SU-DHL-6 (cell line): ENCODE measurements at regions not wholly inside any gene's neighbourhood (a gene's known extent, or its start where the extent isn't known, plus 50 kb on each side); places are given as distances from the start of the nearest gene placed in this dataset.

Experiments
- H2AFZ ChIP-seq: fragments of 200-600 bp; sonication (generic); 2 replicates; pipeline ENCODE4 v1.6.1; 2014; ENCODE audit warnings: low read depth, mild to moderate bottlenecking, moderate library complexity, mixed read lengths, antibody characterized with exemption, low read length; ENCODE audit not compliant: severe bottlenecking
- H3F3A ChIP-seq: fragments of 200-600 bp; shearing (Covaris generic); 2 replicates; pipeline ENCODE4 v1.6.0; 2016; ENCODE audit warnings: antibody characterized with exemption, mild to moderate bottlenecking; ENCODE audit not compliant: insufficient read depth
- H3K27ac ChIP-seq: fragments of 200-600 bp; sonication (generic); 2 replicates; pipeline ENCODE4 v1.5.1; 2016; ENCODE audit warnings: low read depth, mild to moderate bottlenecking, low read length, moderate library complexity, mixed read lengths
- H3K27me3 ChIP-seq: fragments of 200-600 bp; sonication (generic), shearing (Covaris generic); 2 replicates; pipeline ENCODE4 v1.6.0; 2014; ENCODE audit warnings: mild to moderate bottlenecking, low read length
- H3K36me3 ChIP-seq: fragments of 200-600 bp; sonication (generic); 2 replicates; pipeline ENCODE4 v1.6.1; 2014; ENCODE audit warnings: mild to moderate bottlenecking, low read length, mixed read lengths
- H3K4me2 ChIP-seq: fragments of 300-600, 200-600 bp; shearing (Covaris generic), sonication (generic); 2 replicates; pipeline ENCODE4 v1.6.0; 2014; ENCODE audit warnings: low read length, low read depth, mild to moderate bottlenecking; ENCODE audit not compliant: poor library complexity, severe bottlenecking
- H3K4me3 ChIP-seq: fragments of 200-600 bp; sonication (generic); 2 replicates; pipeline ENCODE4 v1.5.1; 2014; ENCODE audit warnings: antibody characterized with exemption, low read length, mild to moderate bottlenecking, mixed read lengths; ENCODE audit not compliant: insufficient read depth, poor library complexity, severe bottlenecking
- H3K79me2 ChIP-seq: fragments of 200-600 bp; sonication (generic); 2 replicates; pipeline ENCODE4 v1.6.1; 2014; ENCODE audit warnings: mild to moderate bottlenecking, low read length, moderate library complexity; ENCODE audit not compliant: insufficient read depth
- H3K9ac ChIP-seq: fragments of 200-600 bp; sonication (generic); 2 replicates; pipeline ENCODE4 v1.7.0; 2014; ENCODE audit warnings: mild to moderate bottlenecking, low read length
- H3K9me2 ChIP-seq: fragments of 200-600 bp; sonication (generic); replicated peaks from 2 replicates; pipeline ENCODE4 v1.6.1; 2014; ENCODE audit warnings: low read length; ENCODE audit not compliant: insufficient read depth
- H3K9me3 ChIP-seq: fragments of 200-600 bp; sonication (generic); 2 replicates; pipeline ENCODE4 v1.6.1; 2014; ENCODE audit warnings: low read length, mixed read lengths; ENCODE audit not compliant: insufficient read depth
- H4K20me1 ChIP-seq: fragments of 200-600 bp; sonication (generic); 2 replicates; pipeline ENCODE4 v1.6.1; 2014; ENCODE audit warnings: low read depth, mild to moderate bottlenecking, antibody characterized with exemption, low read length, moderate library complexity, mixed read lengths
- EZH2phosphoT487 ChIP-seq: fragments of 200-600 bp; sonication (generic), shearing (Covaris generic); conservative IDR thresholded peaks from 2 replicates; pipeline ENCODE4 v1.6.1; 2018; ENCODE audit warnings: mild to moderate bottlenecking, antibody characterized with exemption, low read length, moderate library complexity, mixed read lengths
- TF ChIP-seq, protein P1 (sequence below): fragments of 200-600 bp; sonication (generic); IDR thresholded peaks from one replicate; pipeline ENCODE4 v1.5.1; 2017; ENCODE audit warnings: antibody characterized with exemption, mild to moderate bottlenecking, low read length, moderate library complexity; ENCODE audit not compliant: insufficient read depth, poor library complexity, severe bottlenecking

DNA sequence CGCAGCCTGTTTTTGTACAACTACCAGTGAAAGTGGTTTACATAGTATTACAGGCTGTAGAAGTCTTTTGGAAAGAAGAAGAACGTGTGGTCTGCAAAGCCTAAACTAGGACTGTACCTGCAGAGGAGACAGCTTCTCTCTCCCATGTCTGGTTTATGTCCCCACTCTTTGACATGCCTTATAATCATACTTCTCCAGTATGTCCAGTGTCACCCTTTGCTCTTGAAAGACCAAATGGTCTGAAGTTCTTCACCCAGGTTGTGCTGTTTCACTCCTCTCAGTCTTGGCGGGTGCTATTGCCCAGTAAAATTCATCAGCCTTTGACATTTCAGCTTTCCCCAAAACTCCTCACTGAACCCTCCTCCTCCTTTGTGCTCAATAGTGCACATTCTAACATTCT, 676.0 kb upstream of the TENM4 start:
- H3K9me2 ChIP-seq, result no peaks in the 10 kb centered on the region
- no peak overlapping the region for H3K4me3 ChIP-seq
- no peaks in the 10 kb centered on the region for H3K27me3 ChIP-seq
- H3K36me3 ChIP-seq, result no peaks in the 10 kb centered on the region
- H3K79me2 ChIP-seq, result no peaks in the 10 kb centered on the region
- no peak overlapping the region for H2AFZ ChIP-seq
- H4K20me1 ChIP-seq, result no peaks in the 10 kb centered on the region
- TF ChIP-seq EZH2phosphoT487, result no peak
- TF ChIP-seq, protein P1, sequence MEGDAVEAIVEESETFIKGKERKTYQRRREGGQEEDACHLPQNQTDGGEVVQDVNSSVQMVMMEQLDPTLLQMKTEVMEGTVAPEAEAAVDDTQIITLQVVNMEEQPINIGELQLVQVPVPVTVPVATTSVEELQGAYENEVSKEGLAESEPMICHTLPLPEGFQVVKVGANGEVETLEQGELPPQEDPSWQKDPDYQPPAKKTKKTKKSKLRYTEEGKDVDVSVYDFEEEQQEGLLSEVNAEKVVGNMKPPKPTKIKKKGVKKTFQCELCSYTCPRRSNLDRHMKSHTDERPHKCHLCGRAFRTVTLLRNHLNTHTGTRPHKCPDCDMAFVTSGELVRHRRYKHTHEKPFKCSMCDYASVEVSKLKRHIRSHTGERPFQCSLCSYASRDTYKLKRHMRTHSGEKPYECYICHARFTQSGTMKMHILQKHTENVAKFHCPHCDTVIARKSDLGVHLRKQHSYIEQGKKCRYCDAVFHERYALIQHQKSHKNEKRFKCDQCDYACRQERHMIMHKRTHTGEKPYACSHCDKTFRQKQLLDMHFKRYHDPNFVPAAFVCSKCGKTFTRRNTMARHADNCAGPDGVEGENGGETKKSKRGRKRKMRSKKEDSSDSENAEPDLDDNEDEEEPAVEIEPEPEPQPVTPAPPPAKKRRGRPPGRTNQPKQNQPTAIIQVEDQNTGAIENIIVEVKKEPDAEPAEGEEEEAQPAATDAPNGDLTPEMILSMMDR, result no peak
- H3K27ac ChIP-seq, result no peak overlapping the region
- H3K9me3 ChIP-seq, result no peaks in the 10 kb centered on the region
- H3K9ac ChIP-seq, result no peak overlapping the region
- no peak overlapping the region for H3K4me2 ChIP-seq
- no peaks in the 10 kb centered on the region for H3F3A ChIP-seq

DNA sequence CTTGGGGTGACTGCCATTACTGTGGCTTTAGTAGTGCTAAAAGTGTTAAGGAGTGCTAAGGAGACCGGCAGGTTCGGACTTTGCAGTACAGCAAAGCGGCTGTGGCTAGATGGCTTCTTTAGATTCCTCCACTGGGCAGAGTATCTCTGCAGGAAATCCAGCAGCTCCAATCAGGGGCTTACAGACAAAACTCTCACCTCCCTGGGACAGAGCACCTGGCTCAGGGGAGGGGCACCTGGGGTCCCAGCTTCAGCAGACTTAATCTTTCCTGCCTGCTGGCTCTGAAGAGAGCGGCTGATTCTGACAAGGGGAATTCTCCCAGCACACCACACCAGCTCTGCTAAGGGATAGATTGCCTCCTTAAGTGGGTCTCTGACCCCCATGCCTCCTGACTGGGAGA, 668.8 kb upstream of the TENM4 start:
- no peaks in the 10 kb centered on the region for H3K36me3 ChIP-seq

DNA sequence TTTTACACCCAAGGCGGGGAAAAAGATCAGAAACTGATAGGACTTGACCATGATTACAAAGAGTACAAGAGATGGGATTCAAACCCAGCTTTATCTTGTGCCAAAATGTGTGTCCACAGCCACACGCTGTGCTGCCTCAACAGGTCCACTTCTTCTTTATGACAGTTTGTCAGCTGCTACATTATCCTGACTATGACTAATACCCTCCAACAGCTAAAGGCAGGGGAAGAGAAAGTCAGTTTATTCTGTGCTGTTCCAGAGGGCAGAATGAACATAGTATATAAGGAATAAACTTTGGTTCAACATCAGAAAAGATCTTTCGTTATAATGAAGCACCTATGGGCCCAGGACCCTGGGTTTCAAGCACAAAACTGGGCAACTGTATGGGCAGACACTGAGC, 668.2 kb upstream of the TENM4 start:
- Histone ChIP-seq H2AFZ (no peak overlapping the region), H3K4me2 (no peak overlapping the region), H3K79me2 (no peaks in the 10 kb centered on the region), H3K9me3 (no peaks in the 10 kb centered on the region), H4K20me1 (no peaks in the 10 kb centered on the region), H3K27me3 (no peaks in the 10 kb centered on the region), H3K4me3 (no peak overlapping the region), H3F3A (no peaks in the 10 kb centered on the region), H3K9ac (no peak overlapping the region), H3K9me2 (no peaks in the 10 kb centered on the region), H3K27ac (no peak overlapping the region), H3K36me3 (no peaks in the 10 kb centered on the region)
- TF ChIP-seq, protein P1, result no peak
- no peak for TF ChIP-seq EZH2phosphoT487

More for the DNA sequence above, 668.8 kb upstream of the TENM4 start:
- TF ChIP-seq, protein P1, result no peak
- TF ChIP-seq EZH2phosphoT487, result no peak
- H3K4me2 ChIP-seq, result no peak overlapping the region
- no peak overlapping the region for H3K4me3 ChIP-seq
- H3K9me3 ChIP-seq, result no peaks in the 10 kb centered on the region
- no peak overlapping the region for H3K27ac ChIP-seq
- H3K79me2 ChIP-seq, result no peaks in the 10 kb centered on the region
- H4K20me1 ChIP-seq, result no peaks in the 10 kb centered on the region
- H3K9ac ChIP-seq, result no peak overlapping the region
- H3F3A ChIP-seq, result no peaks in the 10 kb centered on the region
- no peak overlapping the region for H2AFZ ChIP-seq
- H3K27me3 ChIP-seq, result no peaks in the 10 kb centered on the region
- H3K9me2 ChIP-seq, result no peaks in the 10 kb centered on the region
